ENCODE measurements at regions not wholly inside any gene's neighbourhood (a gene's known extent, or its start where the extent isn't known, plus 50 kb on each side); places are given as distances from the start of the nearest gene placed in this dataset.

- DNase-seq (ENCODE audit: low read depth), result no peak
These were observed 505.6 kb downstream of the TLE1 start for GRCh38 chr9:81183761-81184160.

GRCh38 chr9:81182431-81182830, 506.9 kb downstream of the TLE1 start:
- no peak for DNase-seq (ENCODE audit: low read depth)

GRCh38 chr9:81174023-81174422, 515.3 kb downstream of the TLE1 start:
- no peak for DNase-seq (ENCODE audit: low read depth)

GRCh38 chr9:81171689-81172088, 517.7 kb downstream of the TLE1 start:
- no peak for DNase-seq (ENCODE audit: low read depth)

GRCh38 chr9:81162361-81162760, 527.0 kb downstream of the TLE1 start:
- no peak for DNase-seq (ENCODE audit: low read depth)

GRCh38 chr9:81156381-81156780, 533.0 kb downstream of the TLE1 start:
- no peak for DNase-seq (ENCODE audit: low read depth)

GRCh38 chr9:81150016-81150625, 539.2 kb downstream of the TLE1 start:
- DNase-seq (ENCODE audit: low read depth), result no peak

GRCh38 chr9:81146684-81147337, 542.5 kb downstream of the TLE1 start:
- no peak for DNase-seq (ENCODE audit: low read depth)

GRCh38 chr9:81146241-81146640, 543.1 kb downstream of the TLE1 start:
- no peak for DNase-seq (ENCODE audit: low read depth)

GRCh38 chr9:81145331-81145963, 543.9 kb downstream of the TLE1 start:
- DNase-seq (ENCODE audit: low read depth), result no peak

- DNase-seq (ENCODE audit: low read depth), result no peak
These were observed 547.4 kb downstream of the TLE1 start for GRCh38 chr9:81141961-81142360.

GRCh38 chr9:81137976-81138568, 551.3 kb downstream of the TLE1 start:
- no peak for DNase-seq (ENCODE audit: low read depth)

GRCh38 chr9:81132796-81133195, 556.6 kb downstream of the TLE1 start:
- no peak for DNase-seq (ENCODE audit: low read depth)

GRCh38 chr9:81132318-81132717, 557.0 kb downstream of the TLE1 start:
- no peak for DNase-seq (ENCODE audit: low read depth)

GRCh38 chr9:81128701-81129100, 560.6 kb downstream of the TLE1 start:
- no peak for DNase-seq (ENCODE audit: low read depth)

- DNase-seq (ENCODE audit: low read depth), result no peak
These were observed 563.8 kb downstream of the TLE1 start for GRCh38 chr9:81125446-81126092.

- no peak for DNase-seq (ENCODE audit: low read depth)
These were observed 565.8 kb downstream of the TLE1 start for GRCh38 chr9:81123526-81123925.

- DNase-seq (ENCODE audit: low read depth), result no peak
These were observed 566.6 kb downstream of the TLE1 start for GRCh38 chr9:81122749-81123148.

- DNase-seq (ENCODE audit: low read depth), result no peak
These were observed 569.8 kb downstream of the TLE1 start for GRCh38 chr9:81119591-81119990.

- no peak for DNase-seq (ENCODE audit: low read depth)
These were observed 570.9 kb downstream of the TLE1 start for GRCh38 chr9:81118416-81118815.

GRCh38 chr9:81116340-81117137, 572.8 kb downstream of the TLE1 start:
- no peak for DNase-seq (ENCODE audit: low read depth)
